GM18867 (cell line): ENCODE measurements at regions not wholly inside any gene's neighbourhood (a gene's known extent, or its start where the extent isn't known, plus 50 kb on each side); places are given as distances from the start of the nearest gene placed in this dataset.

Source experiments
- ATAC-seq: cut with Tn5 transposase; IDR thresholded peaks from one replicate; pipeline ENCODE4 v1.9.1; 2021; ENCODE audit warnings: mild to moderate bottlenecking, moderate library complexity; ENCODE audit not compliant: unreplicated experiment

GRCh38 chr5:74360535-74361210 lies 279.9 kb downstream of the ENC1 start:
- ATAC-seq: no peak

DNA sequence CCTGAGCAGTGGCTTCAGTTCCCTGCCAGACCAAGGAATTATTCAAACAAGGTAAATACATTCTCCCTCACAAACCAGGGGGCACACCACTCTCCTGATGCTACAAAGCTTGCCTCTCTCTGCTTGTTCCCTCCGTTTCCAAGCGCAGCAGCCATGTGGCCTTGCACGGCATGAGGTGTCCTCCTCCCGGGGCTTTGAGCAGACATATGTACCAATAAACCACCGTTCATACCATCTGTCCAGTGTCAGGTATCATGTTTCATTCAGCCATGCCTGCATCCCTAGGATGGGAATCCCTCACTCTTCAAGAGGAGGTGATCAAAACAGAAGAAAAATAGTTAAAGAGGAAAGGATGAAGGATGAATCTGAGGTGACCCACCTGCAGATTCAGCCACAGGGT lies 282.7 kb downstream of the ENC1 start:
- ATAC-seq: no peak

GRCh38 chr5:74356009-74356695 lies 284.4 kb downstream of the ENC1 start:
- no peak for ATAC-seq

DNA sequence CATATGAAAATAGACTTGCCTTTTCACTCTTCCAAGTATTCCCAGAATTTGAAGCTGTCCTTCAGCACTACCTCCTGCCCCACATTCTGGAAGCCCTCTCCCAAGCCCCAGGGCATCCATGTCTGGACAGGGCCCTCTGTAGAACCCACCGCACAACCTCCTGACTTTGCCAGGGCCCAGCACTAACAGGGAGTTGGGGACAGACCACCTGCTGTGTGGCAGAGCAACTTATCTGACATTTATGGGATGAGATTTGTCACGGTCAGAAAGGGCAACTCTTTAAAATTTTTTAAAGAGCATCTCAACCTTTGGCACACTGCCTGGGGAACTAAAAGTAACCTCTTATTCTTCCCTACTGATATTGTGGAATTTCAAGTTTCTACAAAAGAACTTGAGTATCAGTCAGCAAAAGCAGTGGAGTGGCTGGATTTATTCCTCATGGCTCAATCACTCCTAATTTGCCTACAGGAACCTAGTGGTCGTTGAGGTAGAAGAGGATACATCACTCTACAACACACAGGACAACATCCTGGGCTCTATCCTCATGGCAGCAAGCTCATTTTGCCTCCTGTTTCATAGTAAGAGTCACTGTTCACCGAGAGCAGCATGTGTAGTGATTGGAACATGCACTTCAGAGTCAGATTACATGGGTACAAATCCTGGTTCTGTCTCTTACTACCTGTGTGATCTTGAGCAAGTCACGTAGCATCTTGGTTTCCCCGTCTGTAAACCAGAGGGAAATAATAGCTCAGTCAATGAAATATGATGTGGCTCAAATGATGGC lies 285.3 kb downstream of the ENC1 start:
- no peak for ATAC-seq

- no peak for ATAC-seq
These were observed 288.3 kb downstream of the ENC1 start for GRCh38 chr5:74352256-74352655.

- ATAC-seq: no peak
These were observed 297.4 kb downstream of the ENC1 start for GRCh38 chr5:74342948-74343682.

- ATAC-seq: no peak
These were observed 298.3 kb downstream of the ENC1 start for GRCh38 chr5:74342182-74342581.

DNA sequence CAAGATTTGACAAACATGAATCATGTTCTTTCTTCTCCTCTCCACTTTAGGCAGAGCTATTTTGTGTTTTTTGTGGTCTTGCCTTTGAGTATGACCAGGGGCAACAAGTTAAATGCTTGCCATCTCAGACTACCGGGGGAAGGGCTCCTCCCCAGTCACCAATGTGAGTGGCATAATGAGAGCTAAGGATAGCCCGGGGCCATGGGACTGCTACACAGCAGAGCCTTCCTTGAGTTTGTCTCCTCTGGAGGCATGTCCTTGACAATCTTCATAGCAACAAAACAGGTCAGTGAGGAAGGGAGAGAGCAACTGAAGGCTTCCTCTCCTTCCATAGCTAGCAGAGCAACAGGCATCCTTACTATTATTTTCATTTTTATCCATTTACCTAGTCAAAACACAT lies 299.3 kb downstream of the ENC1 start:
- no peak for ATAC-seq

GRCh38 chr5:74340476-74340875 lies 300.1 kb downstream of the ENC1 start:
- no peak for ATAC-seq

DNA sequence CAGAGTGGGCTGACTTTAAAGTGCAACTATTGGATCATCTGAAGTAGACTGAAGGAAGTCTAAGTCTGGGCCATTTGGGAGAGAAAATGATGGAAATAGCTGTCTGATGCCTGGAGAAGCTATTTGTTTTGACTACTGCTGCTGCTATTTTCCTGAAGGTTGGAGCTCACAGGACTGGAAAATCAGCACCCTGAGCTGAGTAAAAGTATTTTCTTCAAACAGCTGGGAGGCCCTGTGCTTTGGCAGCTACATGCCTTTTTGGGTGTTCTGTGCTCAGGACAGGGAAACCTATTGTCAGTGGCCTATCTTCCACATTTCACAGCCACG lies 302.6 kb downstream of the ENC1 start:
- no peak for ATAC-seq

GRCh38 chr5:74337254-74337983 lies 303.1 kb downstream of the ENC1 start:
- ATAC-seq: no peak

DNA sequence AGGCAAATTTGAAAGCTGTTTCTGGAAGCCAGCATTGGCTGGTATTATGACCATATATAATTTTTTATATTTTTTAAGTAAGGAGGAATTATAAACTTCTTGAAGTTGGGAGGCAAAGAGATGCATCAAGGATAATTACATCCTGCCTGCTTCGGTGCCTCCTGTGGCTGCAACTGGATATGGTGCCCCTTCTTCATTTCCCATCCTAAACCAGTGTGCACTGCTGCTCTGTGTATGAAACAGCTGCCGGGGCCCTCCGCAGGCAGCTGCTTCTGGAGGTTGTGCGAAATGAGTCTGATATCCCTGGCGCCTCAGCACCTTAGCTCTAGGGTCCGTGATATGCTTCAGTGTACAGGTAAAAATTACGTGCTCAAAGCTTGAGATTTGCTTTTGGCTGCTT lies 304.2 kb downstream of the ENC1 start:
- ATAC-seq: no peak

GRCh38 chr5:74334762-74335384 lies 305.7 kb downstream of the ENC1 start:
- ATAC-seq: no peak

- no peak for ATAC-seq
These were observed 306.3 kb downstream of the ENC1 start for GRCh38 chr5:74334062-74334761.

DNA sequence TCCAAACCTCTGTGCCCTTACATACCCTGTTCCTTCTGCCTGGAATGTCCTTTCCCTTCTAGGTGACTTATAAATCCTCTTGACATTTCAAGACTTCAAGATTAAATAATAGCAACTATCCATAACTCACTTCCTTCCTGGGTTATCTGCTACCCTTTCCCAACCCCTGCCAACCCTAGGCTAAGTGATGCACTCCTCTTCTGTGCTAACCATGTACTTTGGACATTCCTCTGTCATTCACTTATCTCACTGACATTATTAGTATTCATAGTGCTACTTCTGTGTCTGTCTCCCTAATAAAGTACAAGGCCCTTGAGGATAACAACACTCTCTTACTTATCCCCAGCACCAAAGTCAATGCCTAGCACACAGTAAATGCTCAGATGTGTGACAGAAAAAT lies 307.1 kb downstream of the ENC1 start:
- no peak for ATAC-seq

DNA sequence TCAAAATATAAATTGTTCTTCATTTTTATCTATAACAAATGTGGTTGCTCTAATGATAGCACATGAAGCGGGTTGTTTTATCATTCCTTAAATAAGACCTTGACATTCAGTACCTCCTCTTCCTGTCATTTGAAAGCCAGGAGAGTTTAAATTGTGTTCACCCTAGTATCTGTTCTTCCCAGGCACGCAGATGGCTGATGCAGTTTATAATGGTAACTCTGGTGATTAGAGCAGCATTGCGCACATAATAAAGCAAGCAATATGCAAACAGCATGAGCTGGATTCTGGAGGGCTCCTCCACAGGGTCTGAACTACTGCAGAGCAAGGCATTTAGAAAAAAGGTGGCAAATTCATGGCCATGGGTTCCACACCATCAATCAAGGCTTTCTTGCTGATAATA lies 307.8 kb downstream of the ENC1 start:
- no peak for ATAC-seq

DNA sequence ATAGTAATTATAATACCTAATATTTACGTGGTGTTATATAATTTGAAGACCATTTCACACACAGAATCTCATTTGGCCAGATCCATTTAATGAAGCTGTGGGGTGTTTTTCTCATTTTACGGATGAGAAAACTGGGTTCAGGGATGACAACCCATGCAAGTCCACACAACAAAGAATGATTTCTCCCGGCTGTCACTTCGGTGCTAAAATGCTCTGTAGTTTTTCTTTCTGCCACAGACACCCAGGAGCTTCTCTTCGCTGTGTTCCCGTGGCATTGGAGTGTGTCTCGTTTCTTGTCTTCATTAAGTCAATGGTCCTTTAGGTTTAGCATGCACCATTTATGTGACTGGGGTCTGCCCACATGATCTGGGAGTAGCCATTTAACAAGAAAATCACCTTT lies 308.5 kb downstream of the ENC1 start:
- ATAC-seq: no peak

DNA sequence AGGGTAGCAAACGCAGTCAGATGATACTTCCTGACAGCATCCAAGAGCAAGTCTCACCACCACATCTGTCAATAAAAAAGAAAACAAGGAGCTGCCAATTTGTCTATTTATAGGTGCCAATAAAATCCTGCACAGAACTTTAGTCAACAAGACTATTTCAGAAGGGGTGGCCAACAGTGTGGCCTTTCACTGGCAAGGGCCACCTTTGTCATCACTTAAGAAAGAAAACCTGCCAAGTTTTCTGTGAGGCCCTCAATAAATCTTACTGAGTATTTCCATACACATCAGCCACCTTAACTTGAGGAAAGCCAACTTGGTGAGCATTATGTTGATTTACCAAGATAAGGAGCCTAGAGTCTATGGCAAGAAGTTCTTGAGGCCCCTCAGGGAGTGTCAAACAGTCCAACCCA lies 312.3 kb downstream of the ENC1 start:
- no peak for ATAC-seq

DNA sequence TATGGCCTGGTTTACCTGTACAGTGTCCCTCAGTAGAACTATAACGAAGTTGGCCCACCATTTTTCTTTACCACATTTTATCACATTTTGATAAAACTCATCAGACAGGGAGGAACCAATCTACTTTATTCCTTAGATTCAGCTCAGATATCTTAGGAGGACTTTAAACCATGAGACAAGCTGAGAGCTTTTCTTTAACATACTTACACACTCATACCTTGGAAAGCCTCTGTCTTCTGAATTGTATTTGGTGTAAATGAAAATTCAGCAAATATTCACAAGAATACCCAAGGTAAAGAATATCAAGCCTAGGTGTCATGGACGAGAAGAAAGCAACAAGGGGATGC lies 313.2 kb downstream of the ENC1 start:
- no peak for ATAC-seq
